Activated naive CD4-positive, alpha-beta T cell treated with anti-CD3 and anti-CD28 coated beads for 36 hours (primary cell): ENCODE measurements at regions not wholly inside any gene's neighbourhood (a gene's known extent, or its start where the extent isn't known, plus 50 kb on each side); places are given as distances from the start of the nearest gene placed in this dataset.
"Not testable (repeated sequence)": the region's sequence is repeated elsewhere in the genome, so short reads cannot be mapped to it uniquely, and the experiment has no call there.

ENCODE experiments used
- CTCF ChIA-PET: fragments of 350-600 bp; sonication (Branson Sonifier 250); formaldehyde crosslinking; loops from one replicate; lab custom pipeline; 2021; ENCODE audit warnings: antibody characterized with exemption; lab: Charles Lee
- DNase-seq: peaks from one replicate; pipeline ENCODE4 v3.0.0-alpha.2; 2020
- H3K27ac Mint-ChIP-seq: one replicate; pipeline ENCODE4 v1.8.0; 2021; ENCODE audit warnings: mild to moderate bottlenecking, mixed read lengths
- H3K27me3 Mint-ChIP-seq: one replicate; pipeline ENCODE4 v1.8.0; 2021; ENCODE audit warnings: low read depth, mixed read lengths
- H3K36me3 Mint-ChIP-seq: one replicate; pipeline ENCODE4 v1.8.0; 2021; ENCODE audit warnings: low read depth, mixed read lengths
- H3K4me1 Mint-ChIP-seq: one replicate; pipeline ENCODE4 v1.8.0; 2021; ENCODE audit warnings: low read depth, mixed read lengths
- H3K4me3 Mint-ChIP-seq: one replicate; pipeline ENCODE4 v1.8.0; 2021; ENCODE audit warnings: mild to moderate bottlenecking, moderate library complexity, mixed read lengths
- H3K9me3 Mint-ChIP-seq: one replicate; pipeline ENCODE4 v1.8.0; 2021; ENCODE audit warnings: mixed read lengths
- intact Hi-C: fragments of 100-400 bp; cut with micrococcal nuclease; formaldehyde crosslinking; loops from one replicate; pipeline ENCODE4 v1.15.1; 2023

DNA sequence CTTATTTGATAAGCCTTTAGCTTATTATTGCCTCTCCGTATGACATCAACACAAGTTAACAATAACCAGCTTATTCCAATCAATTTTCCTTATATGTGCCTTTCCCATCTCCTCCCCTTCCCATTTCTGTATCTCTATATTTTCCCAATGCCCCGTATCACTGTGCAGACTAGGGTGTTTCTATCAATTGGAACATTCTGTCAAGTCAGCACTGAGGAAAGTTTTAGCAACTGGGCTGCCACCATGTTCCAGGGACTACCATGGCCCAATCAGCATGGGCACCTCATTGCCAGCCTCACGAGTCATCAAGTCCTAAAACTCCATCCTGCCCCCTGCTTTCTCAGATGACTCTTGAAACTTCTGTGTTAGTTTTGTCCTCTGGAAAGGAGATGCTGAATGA lies 973.1 kb upstream of the CNTN5 start:
- no peak overlapping the region for H3K27ac Mint-ChIP-seq
- no peaks in the 10 kb centered on the region for H3K27me3 Mint-ChIP-seq
- intact Hi-C loops: no loop called here
- no peak overlapping the region for H3K4me3 Mint-ChIP-seq
- DNase-seq: no peak
- H3K4me1 Mint-ChIP-seq: no peaks in the 10 kb centered on the region
- CTCF ChIA-PET: no interaction called here
- no peaks in the 10 kb centered on the region for H3K36me3 Mint-ChIP-seq
- peaks cover 4% of the 10 kb centered on the region for H3K9me3 Mint-ChIP-seq

DNA sequence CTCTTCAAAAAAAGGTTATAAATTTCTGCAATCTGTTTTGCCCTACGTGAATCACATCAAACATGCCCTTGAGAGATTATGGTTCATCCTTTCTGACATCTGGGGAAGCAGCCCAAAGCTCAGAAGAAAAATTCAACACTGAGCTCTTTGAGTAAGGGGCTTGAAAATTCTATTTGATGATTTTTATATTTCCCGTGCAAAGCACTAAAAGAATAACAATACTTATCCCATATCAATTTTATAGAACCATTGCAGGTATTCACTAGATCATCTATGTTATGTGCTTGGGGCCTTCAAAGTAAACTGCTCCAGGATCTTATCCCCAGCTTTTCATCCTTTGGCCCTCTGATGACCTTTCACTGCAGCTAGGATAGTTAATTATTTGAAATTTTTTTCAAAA lies 966.9 kb upstream of the CNTN5 start:
- DNase-seq: no peak
- H3K4me1 Mint-ChIP-seq: no peaks in the 10 kb centered on the region
- CTCF ChIA-PET: no interaction called here
- H3K9me3 Mint-ChIP-seq: peaks cover 1% of the 10 kb centered on the region
- H3K27ac Mint-ChIP-seq: no peak overlapping the region
- intact Hi-C loops: no loop called here
- no peaks in the 10 kb centered on the region for H3K36me3 Mint-ChIP-seq
- H3K27me3 Mint-ChIP-seq: no peaks in the 10 kb centered on the region
- H3K4me3 Mint-ChIP-seq: no peak overlapping the region

DNA sequence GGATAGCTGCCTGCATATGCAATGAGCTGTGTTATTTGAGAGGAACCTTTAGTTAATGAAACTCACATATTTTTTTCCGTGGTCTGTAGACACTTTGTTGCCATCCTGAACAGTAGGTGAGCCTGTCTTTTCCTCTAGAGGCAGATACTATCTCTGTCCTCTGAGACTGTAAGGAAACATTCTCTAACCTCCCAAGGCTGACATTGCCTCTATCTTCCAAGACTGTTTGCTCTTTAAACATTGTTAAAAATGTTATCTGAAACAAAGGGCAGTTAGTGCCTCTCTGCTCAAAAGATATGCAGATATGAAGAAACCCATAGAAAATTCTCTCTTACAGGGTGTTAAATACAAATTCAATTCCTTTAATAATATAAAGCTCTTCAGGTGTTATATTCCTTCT lies 963.8 kb upstream of the CNTN5 start:
- H3K4me1 Mint-ChIP-seq: no peaks in the 10 kb centered on the region
- intact Hi-C loops: no loop called here
- no peaks in the 10 kb centered on the region for H3K27me3 Mint-ChIP-seq
- no peak for DNase-seq
- H3K4me3 Mint-ChIP-seq: no peak overlapping the region
- H3K27ac Mint-ChIP-seq: no peak overlapping the region
- CTCF ChIA-PET: no interaction called here
- H3K9me3 Mint-ChIP-seq: peaks cover 1% of the 10 kb centered on the region
- no peaks in the 10 kb centered on the region for H3K36me3 Mint-ChIP-seq

DNA sequence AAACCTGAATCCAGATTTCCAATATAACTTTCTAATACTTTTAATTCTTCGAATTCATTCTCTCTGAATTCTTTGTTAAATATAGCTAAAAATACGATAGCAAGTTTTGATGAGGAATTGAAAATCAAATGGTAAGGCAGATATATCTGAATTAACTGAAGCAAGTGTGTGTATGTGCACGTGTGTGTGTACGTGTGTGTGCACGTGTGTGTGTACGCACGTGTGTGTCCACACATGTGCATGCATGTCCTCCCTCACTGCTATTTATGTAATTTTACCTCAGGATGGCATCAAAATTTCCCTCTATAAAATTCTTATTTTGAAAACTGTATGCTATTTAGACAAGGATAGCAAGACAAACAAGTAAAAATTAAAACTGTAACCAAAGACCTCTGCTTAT lies 961.3 kb upstream of the CNTN5 start:
- H3K36me3 Mint-ChIP-seq: no peaks in the 10 kb centered on the region
- CTCF ChIA-PET: no interaction called here
- no peak overlapping the region for H3K4me3 Mint-ChIP-seq
- no peak for DNase-seq
- no peaks in the 10 kb centered on the region for H3K27me3 Mint-ChIP-seq
- no peaks in the 10 kb centered on the region for H3K4me1 Mint-ChIP-seq
- intact Hi-C loops: no loop called here
- no peak overlapping the region for H3K27ac Mint-ChIP-seq
- H3K9me3 Mint-ChIP-seq: peaks cover 1% of the 10 kb centered on the region

DNA sequence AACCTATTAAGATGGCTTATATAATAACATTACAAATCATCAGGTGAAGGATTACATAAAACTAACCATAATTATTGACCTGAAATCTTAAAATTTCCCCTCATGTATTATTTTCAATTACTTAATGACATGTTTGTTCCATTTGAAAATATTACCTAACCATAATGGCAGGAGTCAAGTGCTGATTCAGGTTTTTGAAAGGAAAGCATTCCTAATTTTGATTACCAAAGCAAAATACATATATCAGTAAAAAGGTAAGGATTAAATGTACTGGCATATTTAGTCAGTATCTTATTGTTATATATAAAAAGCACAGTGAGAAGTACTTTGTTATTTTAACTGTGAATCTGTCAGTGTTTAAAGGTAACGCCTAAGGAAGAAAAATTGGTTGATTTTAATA lies 960.0 kb upstream of the CNTN5 start:
- H3K4me1 Mint-ChIP-seq: no peaks in the 10 kb centered on the region
- CTCF ChIA-PET: no interaction called here
- H3K27me3 Mint-ChIP-seq: no peaks in the 10 kb centered on the region
- peaks cover 1% of the 10 kb centered on the region for H3K9me3 Mint-ChIP-seq
- no peak overlapping the region for H3K4me3 Mint-ChIP-seq
- intact Hi-C loops: no loop called here
- no peak for DNase-seq
- no peaks in the 10 kb centered on the region for H3K36me3 Mint-ChIP-seq
- H3K27ac Mint-ChIP-seq: no peak overlapping the region

DNA sequence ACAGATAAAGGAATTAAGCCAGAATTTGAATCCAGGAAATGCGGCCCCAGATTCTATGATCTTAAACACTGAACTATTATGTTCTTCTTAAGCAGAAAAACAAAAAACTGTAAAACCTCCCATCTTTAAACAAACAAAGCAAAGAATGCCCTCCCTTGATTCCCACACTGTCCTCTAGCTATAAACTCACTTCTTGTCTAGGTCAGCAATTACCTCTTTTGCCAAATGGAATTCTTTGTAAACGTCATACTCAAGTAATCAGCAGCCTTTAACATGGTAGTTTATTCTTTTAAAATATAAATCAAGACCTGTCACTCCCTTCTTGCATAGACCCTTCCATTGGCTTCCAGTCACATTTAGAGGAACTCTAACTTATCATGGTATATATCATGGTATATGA lies 958.9 kb upstream of the CNTN5 start:
- Mint-ChIP-seq H3K27me3 (no peaks in the 10 kb centered on the region), H3K4me1 (no peaks in the 10 kb centered on the region), H3K4me3 (no peak overlapping the region), H3K27ac (no peak overlapping the region), H3K9me3 (peaks cover 1% of the 10 kb centered on the region), H3K36me3 (no peaks in the 10 kb centered on the region)
- no peak for DNase-seq
- intact Hi-C loops: no loop called here
- CTCF ChIA-PET: no interaction called here

DNA sequence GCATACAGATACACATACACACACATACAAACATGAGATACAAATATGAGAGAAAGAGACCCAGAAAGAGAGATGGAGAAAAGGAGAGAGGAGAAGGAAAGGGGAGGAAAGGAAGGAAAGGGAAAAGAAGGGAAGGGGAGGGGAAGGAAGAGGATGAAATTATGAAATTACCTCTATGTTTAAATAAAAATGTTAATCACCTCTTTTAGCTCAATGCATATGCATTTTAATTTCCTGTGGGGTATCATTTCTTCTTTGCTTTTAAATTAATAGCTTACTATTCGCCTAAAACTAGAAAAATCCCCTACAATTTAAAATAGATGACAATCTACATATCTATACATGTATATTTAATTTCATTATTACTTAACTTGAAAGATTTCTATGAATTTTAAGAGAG lies 958.0 kb upstream of the CNTN5 start:
- H3K9me3 Mint-ChIP-seq: peaks cover 1% of the 10 kb centered on the region
- no peaks in the 10 kb centered on the region for H3K36me3 Mint-ChIP-seq
- H3K27me3 Mint-ChIP-seq: no peaks in the 10 kb centered on the region
- H3K4me3 Mint-ChIP-seq: no peak overlapping the region
- intact Hi-C loops: no loop called here
- H3K4me1 Mint-ChIP-seq: no peaks in the 10 kb centered on the region
- CTCF ChIA-PET: no interaction called here
- H3K27ac Mint-ChIP-seq: no peak overlapping the region
- no peak for DNase-seq

DNA sequence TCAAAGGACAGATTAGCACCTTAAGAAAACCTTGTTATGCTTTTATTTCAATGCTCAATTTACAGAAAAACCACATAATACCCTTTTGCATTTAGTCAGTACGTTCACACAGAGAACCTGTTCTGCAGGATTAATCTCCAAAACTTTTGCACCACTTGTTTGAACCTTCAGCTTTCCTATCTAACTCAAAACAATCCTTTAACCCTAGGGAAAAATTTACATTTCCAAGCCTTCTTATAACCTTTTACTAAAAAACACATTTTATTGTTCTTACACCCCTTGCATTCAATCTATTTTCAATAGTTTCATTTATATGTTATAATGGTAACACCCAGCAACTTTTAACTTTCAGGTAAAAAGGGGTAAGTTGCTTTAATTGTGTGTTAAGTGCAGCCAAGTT lies 952.5 kb upstream of the CNTN5 start:
- no peaks in the 10 kb centered on the region for H3K9me3 Mint-ChIP-seq
- H3K36me3 Mint-ChIP-seq: no peaks in the 10 kb centered on the region
- H3K27me3 Mint-ChIP-seq: no peaks in the 10 kb centered on the region
- CTCF ChIA-PET: no interaction called here
- intact Hi-C loops: no loop called here
- no peak for DNase-seq
- no peak overlapping the region for H3K27ac Mint-ChIP-seq
- no peaks in the 10 kb centered on the region for H3K4me1 Mint-ChIP-seq
- no peak overlapping the region for H3K4me3 Mint-ChIP-seq

DNA sequence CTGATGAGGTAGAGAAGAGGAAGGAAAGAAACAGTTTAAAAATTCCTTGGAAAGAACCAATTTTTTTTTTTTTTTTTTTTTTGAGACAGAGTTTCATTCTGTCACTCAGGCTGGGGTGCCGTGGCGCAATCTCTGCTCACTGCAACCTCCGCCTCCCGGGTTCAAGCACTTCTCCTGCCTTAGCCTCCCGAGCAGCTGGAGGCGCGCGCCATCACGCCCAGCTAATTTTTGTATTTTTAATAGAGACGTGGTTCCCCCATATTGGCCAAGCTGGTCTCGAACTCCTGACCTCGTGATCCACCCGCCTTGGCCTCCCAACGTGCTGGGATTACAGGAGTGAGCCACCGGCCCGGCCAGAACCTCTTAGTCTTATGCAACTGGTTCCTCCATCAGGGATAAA lies 951.6 kb upstream of the CNTN5 start:
- H3K36me3 Mint-ChIP-seq, H3K27ac Mint-ChIP-seq, DNase-seq, H3K9me3 Mint-ChIP-seq, H3K4me3 Mint-ChIP-seq, H3K4me1 Mint-ChIP-seq, H3K27me3 Mint-ChIP-seq, CTCF ChIA-PET, intact Hi-C loops: not testable (repeated sequence)

DNA sequence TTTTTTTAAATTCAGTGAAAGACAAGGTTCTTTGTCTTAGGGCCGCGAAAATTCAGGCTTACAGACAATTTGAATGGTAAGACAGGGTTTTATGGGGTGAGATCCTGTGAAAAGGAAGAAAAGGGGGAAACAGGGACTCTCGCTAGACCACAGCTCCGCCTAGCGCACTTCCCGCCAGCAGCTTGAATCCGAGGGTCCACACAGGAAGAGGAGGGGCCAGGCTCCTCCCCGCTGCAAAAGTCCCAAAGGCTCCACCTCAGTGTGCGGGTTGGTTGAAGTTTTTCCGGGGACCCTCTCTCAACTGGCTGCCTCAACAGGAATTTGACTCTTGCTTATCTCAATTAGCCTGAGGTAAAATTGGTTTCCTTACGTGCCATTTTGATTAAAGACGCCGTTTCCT lies 950.9 kb upstream of the CNTN5 start:
- H3K4me1 Mint-ChIP-seq: no peaks in the 10 kb centered on the region
- no peak overlapping the region for H3K27ac Mint-ChIP-seq
- H3K9me3 Mint-ChIP-seq: no peaks in the 10 kb centered on the region
- H3K36me3 Mint-ChIP-seq: no peaks in the 10 kb centered on the region
- CTCF ChIA-PET: no interaction called here
- no peak for DNase-seq
- H3K4me3 Mint-ChIP-seq: no peak overlapping the region
- no peaks in the 10 kb centered on the region for H3K27me3 Mint-ChIP-seq
- intact Hi-C loops: no loop called here

DNA sequence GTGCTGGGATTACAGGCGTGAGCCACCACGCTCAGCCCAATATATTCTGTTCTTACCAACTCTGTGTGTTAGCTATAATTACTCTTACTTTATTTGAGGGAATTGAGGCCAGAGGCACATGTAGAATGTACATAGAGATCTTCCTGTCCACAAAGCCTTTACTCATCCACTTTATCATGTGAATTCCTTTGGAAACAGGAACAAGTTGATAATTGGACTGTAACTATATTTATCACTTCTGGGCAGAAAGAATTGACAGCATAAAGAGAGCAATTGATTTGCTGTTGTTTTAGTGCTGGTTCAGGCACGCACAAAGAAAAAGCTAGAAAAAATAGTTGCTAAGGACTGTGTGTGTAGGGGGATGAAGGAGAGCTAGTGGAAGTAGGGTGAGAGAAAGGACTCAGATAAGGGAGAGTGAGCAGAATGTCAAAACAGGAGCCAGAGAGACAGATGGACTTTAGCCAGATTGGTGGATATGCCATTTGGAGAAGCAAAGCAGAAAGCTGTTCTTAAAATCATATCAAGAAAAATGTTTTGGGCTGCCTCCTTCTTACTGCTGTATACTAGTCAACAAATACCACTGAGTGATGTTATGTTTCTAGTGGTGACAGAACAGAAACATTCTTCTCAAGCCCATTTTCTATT lies 929.8 kb upstream of the CNTN5 start:
- intact Hi-C loops: no loop called here
- no peak overlapping the region for H3K4me3 Mint-ChIP-seq
- no peaks in the 10 kb centered on the region for H3K27me3 Mint-ChIP-seq
- CTCF ChIA-PET: no interaction called here
- peaks cover 8% of the 10 kb centered on the region for H3K9me3 Mint-ChIP-seq
- H3K36me3 Mint-ChIP-seq: no peaks in the 10 kb centered on the region
- H3K4me1 Mint-ChIP-seq: no peaks in the 10 kb centered on the region
- H3K27ac Mint-ChIP-seq: no peak overlapping the region
- DNase-seq: no peak

DNA sequence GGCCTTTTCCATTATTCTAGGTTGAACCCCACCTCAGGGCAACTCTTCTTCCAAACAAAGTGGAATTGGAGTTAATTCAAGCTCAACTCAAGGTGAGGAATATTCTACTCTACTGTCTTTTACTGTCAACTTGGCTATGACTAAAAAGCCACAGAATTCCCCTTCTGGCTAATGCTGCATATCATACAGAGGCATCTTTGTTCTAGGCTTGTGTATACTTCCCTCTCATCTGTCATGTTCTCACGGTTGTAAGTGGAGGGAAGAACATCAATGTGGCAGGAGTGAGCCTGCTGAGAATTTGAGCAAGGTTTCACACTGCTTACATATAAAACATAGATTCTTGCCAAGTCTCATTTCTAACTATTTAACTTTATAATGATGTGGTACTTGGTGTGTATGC lies 921.4 kb upstream of the CNTN5 start:
- no peaks in the 10 kb centered on the region for H3K27me3 Mint-ChIP-seq
- no peaks in the 10 kb centered on the region for H3K4me1 Mint-ChIP-seq
- peaks cover 4% of the 10 kb centered on the region for H3K9me3 Mint-ChIP-seq
- no peaks in the 10 kb centered on the region for H3K36me3 Mint-ChIP-seq
- no peak for DNase-seq
- intact Hi-C loops: no loop called here
- CTCF ChIA-PET: no interaction called here
- H3K27ac Mint-ChIP-seq: no peak overlapping the region
- no peak overlapping the region for H3K4me3 Mint-ChIP-seq

DNA sequence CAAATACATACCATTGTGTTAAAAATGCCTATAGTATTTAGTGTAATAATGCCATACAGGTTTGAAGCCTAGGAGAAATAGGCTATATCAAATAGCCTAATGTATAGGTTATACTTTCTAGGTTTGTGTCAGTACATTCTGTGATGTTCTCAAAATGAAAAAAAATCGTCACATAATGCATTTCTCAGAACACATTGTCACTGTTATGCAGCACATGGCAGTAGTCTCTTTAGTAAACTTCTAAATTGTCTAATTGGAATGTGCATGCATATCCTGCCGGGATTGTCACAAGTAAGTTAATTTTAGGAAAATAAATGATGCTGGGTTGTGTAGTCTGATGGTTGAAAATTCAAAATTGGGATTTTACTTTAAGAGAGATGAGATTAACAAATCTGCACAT lies 920.1 kb upstream of the CNTN5 start:
- CTCF ChIA-PET: no interaction called here
- H3K27me3 Mint-ChIP-seq: no peaks in the 10 kb centered on the region
- H3K4me1 Mint-ChIP-seq: no peaks in the 10 kb centered on the region
- no peak overlapping the region for H3K27ac Mint-ChIP-seq
- intact Hi-C loops: no loop called here
- H3K9me3 Mint-ChIP-seq: peaks cover 4% of the 10 kb centered on the region
- no peak for DNase-seq
- H3K36me3 Mint-ChIP-seq: no peaks in the 10 kb centered on the region
- H3K4me3 Mint-ChIP-seq: no peak overlapping the region

DNA sequence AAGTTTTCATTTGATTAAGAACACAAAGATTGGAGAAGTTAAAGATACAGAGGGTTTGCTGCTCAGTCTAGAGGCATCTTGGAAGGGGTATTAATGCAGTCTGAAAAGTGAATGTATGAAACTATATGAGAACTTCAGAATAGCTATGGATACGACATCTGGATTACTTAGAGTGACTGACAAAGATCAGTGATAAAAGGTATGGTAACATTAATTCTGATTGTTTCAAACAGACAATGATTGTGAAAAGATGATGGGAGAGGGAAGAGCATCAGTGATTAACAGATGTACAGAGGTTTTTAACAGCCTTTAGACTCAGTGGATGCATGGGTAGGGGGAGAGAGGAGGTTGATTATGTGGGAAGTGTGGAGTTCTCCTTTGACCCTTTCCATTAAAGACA lies 919.4 kb upstream of the CNTN5 start:
- no peaks in the 10 kb centered on the region for H3K27me3 Mint-ChIP-seq
- no peak overlapping the region for H3K27ac Mint-ChIP-seq
- H3K36me3 Mint-ChIP-seq: no peaks in the 10 kb centered on the region
- intact Hi-C loops: no loop called here
- H3K9me3 Mint-ChIP-seq: peaks cover 4% of the 10 kb centered on the region
- no peak overlapping the region for H3K4me3 Mint-ChIP-seq
- H3K4me1 Mint-ChIP-seq: no peaks in the 10 kb centered on the region
- DNase-seq: no peak
- CTCF ChIA-PET: no interaction called here
